HCT116 (cell line): ENCODE measurements at regions not wholly inside any gene's neighbourhood (a gene's known extent, or its start where the extent isn't known, plus 50 kb on each side); places are given as distances from the start of the nearest gene placed in this dataset.

Experiments
- CTCF ChIP-seq, 3 experiments: fragments of 200-600 bp in 1 of 3; sonication (generic) in 1 of 3; IDR thresholded peaks in 2 of 3; conservative IDR thresholded peaks in 1 of 3; 2 replicates each; pipeline ENCODE4 v1.5.1; 2012 to 2017; ENCODE audit warnings: low read depth in 2 of 3, low read length in 2 of 3, antibody characterized with exemption in 1 of 3, borderline replicate concordance in 1 of 3, control low read depth in 1 of 3, mild to moderate bottlenecking in 1 of 3, mixed read lengths in 1 of 3, mixed run types in 1 of 3, moderate library complexity in 1 of 3; ENCODE audit not compliant: insufficient read depth in 1 of 3
- ELF1 ChIP-seq: IDR thresholded peaks from 2 replicates; pipeline ENCODE4 v1.6.1; 2012; ENCODE audit warnings: low read depth, borderline replicate concordance
- EZH2phosphoT487 ChIP-seq: fragments of 200-600 bp; IDR thresholded peaks from 2 replicates; pipeline ENCODE4 v1.6.1; 2018; ENCODE audit warnings: antibody characterized with exemption, borderline replicate concordance
- JUND ChIP-seq: IDR thresholded peaks from 2 replicates; pipeline ENCODE4 v1.6.1; 2012
- POLR2A ChIP-seq: IDR thresholded peaks from 2 replicates; pipeline ENCODE4 v1.7.0; 2011; ENCODE audit warnings: borderline replicate concordance; ENCODE audit not compliant: insufficient read depth, insufficient read length; ENCODE audit errors: extremely low read depth
- POLR2AphosphoS5 ChIP-seq: IDR thresholded peaks from 2 replicates; pipeline ENCODE4 v1.6.1; 2011; ENCODE audit warnings: mild to moderate bottlenecking, low read depth, low read length, moderate library complexity
- RAD21 ChIP-seq: IDR thresholded peaks from 2 replicates; pipeline ENCODE4 v1.6.1; 2012; ENCODE audit warnings: low read depth, mild to moderate bottlenecking
- YY1 ChIP-seq: IDR thresholded peaks from 2 replicates; pipeline ENCODE4 v1.6.1; 2011; ENCODE audit warnings: low read length, low read depth, moderate library complexity, mild to moderate bottlenecking; ENCODE audit not compliant: insufficient replicate concordance; ENCODE audit errors: extremely low read depth
- TF ChIP-seq, protein P1 (sequence below): IDR thresholded peaks from 2 replicates; pipeline ENCODE4 v1.6.1; 2012; ENCODE audit warnings: low read depth

DNA sequence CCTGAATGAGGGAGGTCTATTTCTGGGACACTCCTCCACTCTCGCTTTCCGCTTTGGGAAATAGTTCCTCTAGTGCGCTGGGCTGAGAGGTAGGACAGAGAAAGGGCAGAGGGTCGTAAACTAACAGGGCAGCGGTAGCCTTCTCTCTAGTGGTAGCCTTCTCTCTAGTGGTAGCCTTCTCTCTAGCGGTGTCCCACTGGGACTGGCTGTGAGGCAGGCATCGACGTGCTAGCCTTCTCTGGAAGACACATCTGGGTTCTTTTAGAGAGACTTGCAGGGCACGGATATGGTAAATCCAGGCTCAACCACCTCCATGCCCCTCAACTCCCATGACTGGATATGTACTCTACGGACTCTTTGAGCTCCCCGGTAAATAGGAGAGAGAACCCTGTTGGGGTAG lies 74.7 kb upstream of the SLC22A16 start:
- TF ChIP-seq CTCF (IDR thresholded peaks at IDR 0.05 in 2 of 3, conservative IDR thresholded peaks at IDR 0.05 in 1 of 3; ENCODE audit: borderline replicate concordance in 1 of 3, insufficient read depth in 1 of 3, low read depth in 2 of 3, low read length in 2 of 3), result no peak
- no peak for TF ChIP-seq EZH2phosphoT487
- TF ChIP-seq POLR2A, result no peak
- no peak for TF ChIP-seq YY1
- TF ChIP-seq ELF1, result no peak
- no peak for TF ChIP-seq JUND
- no peak for TF ChIP-seq POLR2AphosphoS5
- TF ChIP-seq, protein P1, sequence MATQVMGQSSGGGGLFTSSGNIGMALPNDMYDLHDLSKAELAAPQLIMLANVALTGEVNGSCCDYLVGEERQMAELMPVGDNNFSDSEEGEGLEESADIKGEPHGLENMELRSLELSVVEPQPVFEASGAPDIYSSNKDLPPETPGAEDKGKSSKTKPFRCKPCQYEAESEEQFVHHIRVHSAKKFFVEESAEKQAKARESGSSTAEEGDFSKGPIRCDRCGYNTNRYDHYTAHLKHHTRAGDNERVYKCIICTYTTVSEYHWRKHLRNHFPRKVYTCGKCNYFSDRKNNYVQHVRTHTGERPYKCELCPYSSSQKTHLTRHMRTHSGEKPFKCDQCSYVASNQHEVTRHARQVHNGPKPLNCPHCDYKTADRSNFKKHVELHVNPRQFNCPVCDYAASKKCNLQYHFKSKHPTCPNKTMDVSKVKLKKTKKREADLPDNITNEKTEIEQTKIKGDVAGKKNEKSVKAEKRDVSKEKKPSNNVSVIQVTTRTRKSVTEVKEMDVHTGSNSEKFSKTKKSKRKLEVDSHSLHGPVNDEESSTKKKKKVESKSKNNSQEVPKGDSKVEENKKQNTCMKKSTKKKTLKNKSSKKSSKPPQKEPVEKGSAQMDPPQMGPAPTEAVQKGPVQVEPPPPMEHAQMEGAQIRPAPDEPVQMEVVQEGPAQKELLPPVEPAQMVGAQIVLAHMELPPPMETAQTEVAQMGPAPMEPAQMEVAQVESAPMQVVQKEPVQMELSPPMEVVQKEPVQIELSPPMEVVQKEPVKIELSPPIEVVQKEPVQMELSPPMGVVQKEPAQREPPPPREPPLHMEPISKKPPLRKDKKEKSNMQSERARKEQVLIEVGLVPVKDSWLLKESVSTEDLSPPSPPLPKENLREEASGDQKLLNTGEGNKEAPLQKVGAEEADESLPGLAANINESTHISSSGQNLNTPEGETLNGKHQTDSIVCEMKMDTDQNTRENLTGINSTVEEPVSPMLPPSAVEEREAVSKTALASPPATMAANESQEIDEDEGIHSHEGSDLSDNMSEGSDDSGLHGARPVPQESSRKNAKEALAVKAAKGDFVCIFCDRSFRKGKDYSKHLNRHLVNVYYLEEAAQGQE, result no peak
- TF ChIP-seq RAD21, result no peak
